KG1 (cell line): ENCODE measurements at regions not wholly inside any gene's neighbourhood (a gene's known extent, or its start where the extent isn't known, plus 50 kb on each side); places are given as distances from the start of the nearest gene placed in this dataset.

Experiments
- DNase-seq: peaks from one replicate; lab custom pipeline; 2025; lab: John Stamatoyannopoulos, UW

- no peak for DNase-seq
Observed at GRCh38 chr9:1490341-1491232, 440.4 kb downstream of the DMRT2 start.

GRCh38 chr9:1492156-1492555, 442.0 kb downstream of the DMRT2 start:
- DNase-seq, result no peak

GRCh38 chr9:1495282-1496030, 445.3 kb downstream of the DMRT2 start:
- no peak for DNase-seq

GRCh38 chr9:1505489-1505888, 455.3 kb downstream of the DMRT2 start:
- DNase-seq, result no peak

GRCh38 chr9:1510712-1511111, 460.6 kb downstream of the DMRT2 start:
- no peak for DNase-seq

GRCh38 chr9:1513105-1513504, 462.9 kb downstream of the DMRT2 start:
- no peak for DNase-seq

- no peak for DNase-seq
Observed at GRCh38 chr9:1514250-1514649, 464.1 kb downstream of the DMRT2 start.

GRCh38 chr9:1514776-1515363, 464.7 kb downstream of the DMRT2 start:
- no peak for DNase-seq

- no peak for DNase-seq
Observed at GRCh38 chr9:1515557-1515956, 465.4 kb downstream of the DMRT2 start.

- no peak for DNase-seq
Observed at GRCh38 chr9:1521547-1521946, 471.4 kb downstream of the DMRT2 start.

GRCh38 chr9:1522219-1522767, 472.1 kb downstream of the DMRT2 start:
- no peak for DNase-seq

- no peak for DNase-seq
Observed at GRCh38 chr9:1528456-1528855, 478.3 kb downstream of the DMRT2 start.

- DNase-seq, result no peak
Observed at GRCh38 chr9:1530696-1531095, 480.5 kb downstream of the DMRT2 start.

GRCh38 chr9:1531424-1531823, 481.3 kb downstream of the DMRT2 start:
- DNase-seq, result no peak

- DNase-seq, result no peak
Observed at GRCh38 chr9:1532171-1532570, 482.0 kb downstream of the DMRT2 start.

- DNase-seq, result no peak
Observed at GRCh38 chr9:1535051-1535450, 480.1 kb upstream of the SMARCA2 start.

GRCh38 chr9:1535599-1535998, 479.5 kb upstream of the SMARCA2 start:
- no peak for DNase-seq

- DNase-seq, result no peak
Observed at GRCh38 chr9:1536522-1537170, 478.5 kb upstream of the SMARCA2 start.

- DNase-seq, result no peak
Observed at GRCh38 chr9:1538301-1538700, 476.8 kb upstream of the SMARCA2 start.

GRCh38 chr9:1539216-1539615, 475.9 kb upstream of the SMARCA2 start:
- no peak for DNase-seq

- DNase-seq, result no peak
Observed at GRCh38 chr9:1550636-1551035, 464.5 kb upstream of the SMARCA2 start.
